ENCODE measurements at regions not wholly inside any gene's neighbourhood (a gene's known extent, or its start where the extent isn't known, plus 50 kb on each side); places are given as distances from the start of the nearest gene placed in this dataset.

GRCh38 chr21:27793901-27794300 lies 827.0 kb upstream of the ADAMTS5 start:
- Histone ChIP-seq H3K36me3 (ENCODE audit: insufficient read depth, low read length) (no peaks in the 10 kb centered on the region), H3K4me1 (ENCODE audit: insufficient read depth, low read length) (no peaks in the 10 kb centered on the region), H3K4me3 (ENCODE audit: insufficient read depth, low read depth, low read length) (no peak overlapping the region), H3K27me3 (ENCODE audit: insufficient read depth, low read length) (no peaks in the 10 kb centered on the region), H4K20me1 (ENCODE audit: insufficient read depth, low read length) (no peaks in the 10 kb centered on the region), H3K79me2 (ENCODE audit: insufficient read depth, low read length) (no peaks in the 10 kb centered on the region), H3K9ac (ENCODE audit: low read length) (no peak overlapping the region), H2AFZ (ENCODE audit: low read depth, low read length) (no peak overlapping the region), H3K27ac (ENCODE audit: low read depth, low read length) (no peak overlapping the region), H3K4me2 (ENCODE audit: low read length) (no peak overlapping the region), H3K9me3 (ENCODE audit: insufficient read depth, low read depth, low read length) (no peaks in the 10 kb centered on the region)
- Mint-ChIP-seq H3K27me3 (ENCODE audit: low read depth, unreplicated experiment) (no peaks in the 10 kb centered on the region), H3K9me3 (ENCODE audit: unreplicated experiment) (peaks cover 9% of the 10 kb centered on the region), H3K27ac (ENCODE audit: unreplicated experiment) (no peak overlapping the region), H3K36me3 (ENCODE audit: low read depth, unreplicated experiment) (no peaks in the 10 kb centered on the region), H3K4me1 (ENCODE audit: low read depth, unreplicated experiment) (no peaks in the 10 kb centered on the region), H3K4me3 (ENCODE audit: unreplicated experiment) (no peak overlapping the region)
- FAIRE-seq (no peak), DNase-seq (ENCODE audit: low read depth) (no peak)
- TF ChIP-seq CTCF (IDR thresholded peaks at IDR 0.05; ENCODE audit: insufficient read depth, low read depth, low read length) (no peak), EZH2 (IDR thresholded peaks at IDR 0.05; ENCODE audit: insufficient read depth, low read length) (no peak)

- Mint-ChIP-seq H3K27me3 (ENCODE audit: low read depth, unreplicated experiment) (no peaks in the 10 kb centered on the region), H3K4me1 (ENCODE audit: low read depth, unreplicated experiment) (no peaks in the 10 kb centered on the region), H3K27ac (ENCODE audit: unreplicated experiment) (no peak overlapping the region), H3K36me3 (ENCODE audit: low read depth, unreplicated experiment) (no peaks in the 10 kb centered on the region), H3K4me3 (ENCODE audit: unreplicated experiment) (no peak overlapping the region), H3K9me3 (ENCODE audit: unreplicated experiment) (peaks cover 9% of the 10 kb centered on the region)
- no peak for DNase-seq (ENCODE audit: low read depth)
- Histone ChIP-seq H3K9me3 (ENCODE audit: insufficient read depth, low read depth, low read length) (no peaks in the 10 kb centered on the region), H3K27ac (ENCODE audit: low read depth, low read length) (no peak overlapping the region), H3K79me2 (ENCODE audit: insufficient read depth, low read length) (no peaks in the 10 kb centered on the region), H3K27me3 (ENCODE audit: insufficient read depth, low read length) (no peaks in the 10 kb centered on the region), H3K4me1 (ENCODE audit: insufficient read depth, low read length) (no peaks in the 10 kb centered on the region), H3K36me3 (ENCODE audit: insufficient read depth, low read length) (no peaks in the 10 kb centered on the region), H3K4me2 (ENCODE audit: low read length) (no peak overlapping the region), H3K4me3 (ENCODE audit: insufficient read depth, low read depth, low read length) (no peak overlapping the region), H2AFZ (ENCODE audit: low read depth, low read length) (no peak overlapping the region), H4K20me1 (ENCODE audit: insufficient read depth, low read length) (no peaks in the 10 kb centered on the region), H3K9ac (ENCODE audit: low read length) (no peak overlapping the region)
- no peak for FAIRE-seq
- TF ChIP-seq EZH2 (IDR thresholded peaks at IDR 0.05; ENCODE audit: insufficient read depth, low read length), result no peak
These were observed 820.2 kb upstream of the ADAMTS5 start for GRCh38 chr21:27787046-27787445.

- Mint-ChIP-seq H3K9me3 (ENCODE audit: unreplicated experiment) (no peaks in the 10 kb centered on the region), H3K27ac (ENCODE audit: unreplicated experiment) (no peak overlapping the region), H3K4me1 (ENCODE audit: low read depth, unreplicated experiment) (no peaks in the 10 kb centered on the region), H3K36me3 (ENCODE audit: low read depth, unreplicated experiment) (no peaks in the 10 kb centered on the region), H3K27me3 (ENCODE audit: low read depth, unreplicated experiment) (no peaks in the 10 kb centered on the region), H3K4me3 (ENCODE audit: unreplicated experiment) (no peak overlapping the region)
- Histone ChIP-seq H3K9me3 (ENCODE audit: insufficient read depth, low read depth, low read length) (no peaks in the 10 kb centered on the region), H3K9ac (ENCODE audit: low read length) (no peak overlapping the region), H4K20me1 (ENCODE audit: insufficient read depth, low read length) (no peaks in the 10 kb centered on the region), H3K27ac (ENCODE audit: low read depth, low read length) (no peak overlapping the region), H3K27me3 (ENCODE audit: insufficient read depth, low read length) (no peaks in the 10 kb centered on the region), H3K36me3 (ENCODE audit: insufficient read depth, low read length) (no peaks in the 10 kb centered on the region), H3K4me1 (ENCODE audit: insufficient read depth, low read length) (no peaks in the 10 kb centered on the region), H3K4me3 (ENCODE audit: insufficient read depth, low read depth, low read length) (no peak overlapping the region), H3K79me2 (ENCODE audit: insufficient read depth, low read length) (no peaks in the 10 kb centered on the region), H3K4me2 (ENCODE audit: low read length) (no peak overlapping the region), H2AFZ (ENCODE audit: low read depth, low read length) (no peak overlapping the region)
- DNase-seq (ENCODE audit: low read depth), result no peak
- FAIRE-seq, result no peak
- no peak for TF ChIP-seq CTCF (IDR thresholded peaks at IDR 0.05; ENCODE audit: insufficient read depth, low read depth, low read length)
- TF ChIP-seq EZH2 (IDR thresholded peaks at IDR 0.05; ENCODE audit: insufficient read depth, low read length), result no peak
These were observed 812.7 kb upstream of the ADAMTS5 start for GRCh38 chr21:27779606-27780005.
